ENCODE measurements at regions not wholly inside any gene's neighbourhood (a gene's known extent, or its start where the extent isn't known, plus 50 kb on each side); places are given as distances from the start of the nearest gene placed in this dataset.

- no peak overlapping the region for H3K4me3 ChIP-seq (ENCODE audit: low read length)
- no peaks in the 10 kb centered on the region for H3K27me3 ChIP-seq (replicated peaks; ENCODE audit: insufficient read depth, low read length)
- H4K20me1 ChIP-seq (ENCODE audit: insufficient read depth, low read length), result no peaks in the 10 kb centered on the region
- peaks cover 92% of the 10 kb centered on the region for H3K79me2 ChIP-seq (ENCODE audit: low read length)
- no peak overlapping the region for H3K9ac ChIP-seq (ENCODE audit: low read length)
- TF ChIP-seq, protein P1, sequence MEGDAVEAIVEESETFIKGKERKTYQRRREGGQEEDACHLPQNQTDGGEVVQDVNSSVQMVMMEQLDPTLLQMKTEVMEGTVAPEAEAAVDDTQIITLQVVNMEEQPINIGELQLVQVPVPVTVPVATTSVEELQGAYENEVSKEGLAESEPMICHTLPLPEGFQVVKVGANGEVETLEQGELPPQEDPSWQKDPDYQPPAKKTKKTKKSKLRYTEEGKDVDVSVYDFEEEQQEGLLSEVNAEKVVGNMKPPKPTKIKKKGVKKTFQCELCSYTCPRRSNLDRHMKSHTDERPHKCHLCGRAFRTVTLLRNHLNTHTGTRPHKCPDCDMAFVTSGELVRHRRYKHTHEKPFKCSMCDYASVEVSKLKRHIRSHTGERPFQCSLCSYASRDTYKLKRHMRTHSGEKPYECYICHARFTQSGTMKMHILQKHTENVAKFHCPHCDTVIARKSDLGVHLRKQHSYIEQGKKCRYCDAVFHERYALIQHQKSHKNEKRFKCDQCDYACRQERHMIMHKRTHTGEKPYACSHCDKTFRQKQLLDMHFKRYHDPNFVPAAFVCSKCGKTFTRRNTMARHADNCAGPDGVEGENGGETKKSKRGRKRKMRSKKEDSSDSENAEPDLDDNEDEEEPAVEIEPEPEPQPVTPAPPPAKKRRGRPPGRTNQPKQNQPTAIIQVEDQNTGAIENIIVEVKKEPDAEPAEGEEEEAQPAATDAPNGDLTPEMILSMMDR (IDR thresholded peaks at IDR 0.05; ENCODE audit: low read length), result no peak
- no peak for TF ChIP-seq EZH2 (optimal IDR thresholded peaks at IDR 0.05; ENCODE audit: low read depth, low read length)
- no peak for TF ChIP-seq EZH2phosphoT487 (IDR thresholded peaks at IDR 0.05; ENCODE audit: low read length)
- H3K36me3 ChIP-seq (replicated peaks; ENCODE audit: insufficient read depth, low read length), result no peaks in the 10 kb centered on the region
- DNase-seq, result no peak
- peaks cover 26% of the 10 kb centered on the region for H3K4me1 ChIP-seq (ENCODE audit: low read length)
- no peak overlapping the region for H2AFZ ChIP-seq (ENCODE audit: low read length)
- H3K4me2 ChIP-seq (ENCODE audit: low read depth, low read length), result no peak overlapping the region
- H3K9me3 ChIP-seq (replicated peaks; ENCODE audit: insufficient read depth, low read length), result no peaks in the 10 kb centered on the region
- H3K27ac ChIP-seq (ENCODE audit: low read length), result no peak overlapping the region
- H3F3A ChIP-seq (ENCODE audit: insufficient read depth, low read length), result peaks cover 22% of the 10 kb centered on the region
- no peaks in the 10 kb centered on the region for H3K9me2 ChIP-seq (replicated peaks; ENCODE audit: insufficient read depth, low read length)
Observed at GRCh38 chr17:72507370-72507769, 386.6 kb downstream of the SOX9 start.

- peak overlapping the region; percentile 56 for H3K4me2 ChIP-seq (ENCODE audit: low read depth, low read length)
Observed at GRCh38 chr17:72510351-72511016, 389.7 kb downstream of the SOX9 start.

DNA sequence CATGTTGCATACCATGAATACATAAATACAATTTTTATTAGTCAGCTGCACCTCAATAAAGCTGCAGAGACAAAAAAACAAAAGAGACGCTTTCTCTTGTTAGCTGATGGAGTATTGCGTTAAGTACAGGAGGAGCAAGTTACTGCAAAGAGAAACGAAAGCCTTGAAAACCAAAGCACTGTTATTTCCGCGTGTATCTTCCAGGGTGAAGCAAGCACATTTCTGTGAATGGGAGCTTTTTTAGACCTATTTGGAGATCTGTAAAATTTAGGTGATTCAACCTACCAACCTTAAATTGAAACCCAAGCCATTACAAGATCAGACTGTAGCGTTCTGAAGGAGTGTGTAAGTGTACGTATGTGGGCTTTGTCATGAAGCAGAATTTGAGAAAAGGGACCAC is 390.4 kb downstream of the SOX9 start:
- peak; percentile 10 for DNase-seq
- no peak for TF ChIP-seq EZH2 (optimal IDR thresholded peaks at IDR 0.05; ENCODE audit: low read depth, low read length)
- Histone ChIP-seq H3K9me3 (replicated peaks; ENCODE audit: insufficient read depth, low read length) (no peaks in the 10 kb centered on the region), H3K4me2 (ENCODE audit: low read depth, low read length) (peak overlapping the region; percentile 56), H3K36me3 (replicated peaks; ENCODE audit: insufficient read depth, low read length) (no peaks in the 10 kb centered on the region), H3F3A (ENCODE audit: insufficient read depth, low read length) (peaks cover 23% of the 10 kb centered on the region), H3K27me3 (replicated peaks; ENCODE audit: insufficient read depth, low read length) (no peaks in the 10 kb centered on the region), H3K9me2 (replicated peaks; ENCODE audit: insufficient read depth, low read length) (no peaks in the 10 kb centered on the region), H3K79me2 (ENCODE audit: low read length) (peaks cover 90% of the 10 kb centered on the region), H3K9ac (ENCODE audit: low read length) (no peak overlapping the region), H4K20me1 (ENCODE audit: insufficient read depth, low read length) (no peaks in the 10 kb centered on the region), H3K27ac (ENCODE audit: low read length) (peak overlapping the region; percentile 51; the same call in 1 of the 2 replicates), H3K4me3 (ENCODE audit: low read length) (peak overlapping the region; percentile 26), H3K4me1 (ENCODE audit: low read length) (peaks cover 34% of the 10 kb centered on the region), H2AFZ (ENCODE audit: low read length) (no peak overlapping the region)

More at GRCh38 chr17:72510351-72511016, 389.7 kb downstream of the SOX9 start:
- Histone ChIP-seq H4K20me1 (ENCODE audit: insufficient read depth, low read length) (no peaks in the 10 kb centered on the region), H3K4me1 (ENCODE audit: low read length) (peaks cover 34% of the 10 kb centered on the region), H3K9me2 (replicated peaks; ENCODE audit: insufficient read depth, low read length) (no peaks in the 10 kb centered on the region), H3K4me3 (ENCODE audit: low read length) (peak overlapping the region; percentile 26; the same call in 1 of the 2 replicates), H3K27ac (ENCODE audit: low read length) (peak overlapping the region; percentile 51; the same call in 1 of the 2 replicates), H2AFZ (ENCODE audit: low read length) (no peak overlapping the region), H3K27me3 (replicated peaks; ENCODE audit: insufficient read depth, low read length) (no peaks in the 10 kb centered on the region), H3K36me3 (replicated peaks; ENCODE audit: insufficient read depth, low read length) (no peaks in the 10 kb centered on the region), H3K9ac (ENCODE audit: low read length) (no peak overlapping the region; the same call in 1 of the 2 replicates), H3K79me2 (ENCODE audit: low read length) (peaks cover 88% of the 10 kb centered on the region), H3F3A (ENCODE audit: insufficient read depth, low read length) (peaks cover 23% of the 10 kb centered on the region), H3K9me3 (replicated peaks; ENCODE audit: insufficient read depth, low read length) (no peaks in the 10 kb centered on the region)
- DNase-seq, result peak; percentile 90
- no peak for TF ChIP-seq EZH2phosphoT487 (IDR thresholded peaks at IDR 0.05; ENCODE audit: low read length)
- TF ChIP-seq, protein P1 (IDR thresholded peaks at IDR 0.05; ENCODE audit: low read length), result no peak
- TF ChIP-seq EZH2 (optimal IDR thresholded peaks at IDR 0.05; ENCODE audit: low read depth, low read length), result no peak

- Histone ChIP-seq H3K36me3 (replicated peaks; ENCODE audit: insufficient read depth, low read length) (no peaks in the 10 kb centered on the region), H3F3A (ENCODE audit: insufficient read depth, low read length) (peaks cover 23% of the 10 kb centered on the region), H3K27ac (ENCODE audit: low read length) (peak overlapping the region; percentile 51; the same call in 1 of the 2 replicates), H3K79me2 (ENCODE audit: low read length) (peaks cover 91% of the 10 kb centered on the region), H3K27me3 (replicated peaks; ENCODE audit: insufficient read depth, low read length) (no peaks in the 10 kb centered on the region), H3K4me2 (ENCODE audit: low read depth, low read length) (peak overlapping the region; percentile 56), H3K9ac (ENCODE audit: low read length) (no peak overlapping the region), H3K4me1 (ENCODE audit: low read length) (peaks cover 34% of the 10 kb centered on the region), H3K9me3 (replicated peaks; ENCODE audit: insufficient read depth, low read length) (no peaks in the 10 kb centered on the region), H4K20me1 (ENCODE audit: insufficient read depth, low read length) (no peaks in the 10 kb centered on the region), H2AFZ (ENCODE audit: low read length) (no peak overlapping the region), H3K4me3 (ENCODE audit: low read length) (peak overlapping the region; percentile 26; the same call in 1 of the 2 replicates), H3K9me2 (replicated peaks; ENCODE audit: insufficient read depth, low read length) (no peaks in the 10 kb centered on the region)
- DNase-seq, result no peak
- TF ChIP-seq EZH2phosphoT487 (IDR thresholded peaks at IDR 0.05; ENCODE audit: low read length) (no peak), EZH2 (optimal IDR thresholded peaks at IDR 0.05; ENCODE audit: low read depth, low read length) (no peak)
- TF ChIP-seq, protein P1 (IDR thresholded peaks at IDR 0.05; ENCODE audit: low read length), result no peak
Observed at GRCh38 chr17:72511874-72512273, 391.1 kb downstream of the SOX9 start.
